GM19452 (cell line): ENCODE measurements at regions not wholly inside any gene's neighbourhood (a gene's known extent, or its start where the extent isn't known, plus 50 kb on each side); places are given as distances from the start of the nearest gene placed in this dataset.
"Not testable (repeated sequence)": the region's sequence is repeated elsewhere in the genome, so short reads cannot be mapped to it uniquely, and the experiment has no call there.

Experiments
- ATAC-seq: cut with Tn5 transposase; IDR thresholded peaks from one replicate; pipeline ENCODE4 v1.9.1; 2021; ENCODE audit not compliant: unreplicated experiment

GRCh38 chr16:51298800-51299199 is 147.7 kb upstream of the SALL1 start:
- ATAC-seq, result no peak

GRCh38 chr16:51290442-51291285 is 139.6 kb upstream of the SALL1 start:
- no peak for ATAC-seq

- ATAC-seq, result no peak
These were observed 138.3 kb upstream of the SALL1 start for GRCh38 chr16:51289336-51289735.

- no peak for ATAC-seq
These were observed 136.2 kb upstream of the SALL1 start for GRCh38 chr16:51287121-51287755.

GRCh38 chr16:51286272-51286671 is 135.2 kb upstream of the SALL1 start:
- no peak for ATAC-seq

GRCh38 chr16:51276336-51276735 is 125.3 kb upstream of the SALL1 start:
- no peak for ATAC-seq

GRCh38 chr16:51272420-51272819 is 121.3 kb upstream of the SALL1 start:
- no peak for ATAC-seq

GRCh38 chr16:51271156-51271701 is 120.2 kb upstream of the SALL1 start:
- no peak for ATAC-seq

- ATAC-seq, result no peak
These were observed 117.2 kb upstream of the SALL1 start for GRCh38 chr16:51268237-51268636.

- ATAC-seq, result no peak
These were observed 116.6 kb upstream of the SALL1 start for GRCh38 chr16:51267681-51268080.

- ATAC-seq, result no peak
These were observed 111.4 kb upstream of the SALL1 start for GRCh38 chr16:51262428-51262827.

- ATAC-seq, result no peak
These were observed 110.8 kb upstream of the SALL1 start for GRCh38 chr16:51261919-51262318.

GRCh38 chr16:51255349-51255972 is 104.4 kb upstream of the SALL1 start:
- no peak for ATAC-seq

GRCh38 chr16:51254390-51254789 is 103.3 kb upstream of the SALL1 start:
- not testable (repeated sequence) for ATAC-seq

- ATAC-seq, result no peak
These were observed 97.1 kb upstream of the SALL1 start for GRCh38 chr16:51248217-51248616.

- no peak for ATAC-seq
These were observed 94.6 kb upstream of the SALL1 start for GRCh38 chr16:51245658-51245995.

GRCh38 chr16:51244887-51245657 is 94.0 kb upstream of the SALL1 start:
- ATAC-seq, result no peak

GRCh38 chr16:51243936-51244436 is 92.9 kb upstream of the SALL1 start:
- ATAC-seq, result no peak

GRCh38 chr16:51242296-51242994 is 91.4 kb upstream of the SALL1 start:
- ATAC-seq, result no peak

GRCh38 chr16:51239196-51239595 is 88.1 kb upstream of the SALL1 start:
- no peak for ATAC-seq
